ENCODE measurements at regions not wholly inside any gene's neighbourhood (a gene's known extent, or its start where the extent isn't known, plus 50 kb on each side); places are given as distances from the start of the nearest gene placed in this dataset.

GRCh38 chr16:59260892-59261291 lies 526.8 kb upstream of the GOT2 start:
- TF ChIP-seq TAF1 (IDR thresholded peaks at IDR 0.05; ENCODE audit: borderline replicate concordance, insufficient read depth, low read length) (no peak), SIN3A (IDR thresholded peaks at IDR 0.05; ENCODE audit: borderline replicate concordance, insufficient read depth, low read length) (no peak), FOXP2 (optimal IDR thresholded peaks at IDR 0.05; ENCODE audit: borderline replicate concordance, extremely low read depth, extremely low read length, insufficient read depth) (no peak), POLR2AphosphoS5 (IDR thresholded peaks at IDR 0.05; ENCODE audit: low read depth, low read length) (no peak)
- TF ChIP-seq, protein P1, sequence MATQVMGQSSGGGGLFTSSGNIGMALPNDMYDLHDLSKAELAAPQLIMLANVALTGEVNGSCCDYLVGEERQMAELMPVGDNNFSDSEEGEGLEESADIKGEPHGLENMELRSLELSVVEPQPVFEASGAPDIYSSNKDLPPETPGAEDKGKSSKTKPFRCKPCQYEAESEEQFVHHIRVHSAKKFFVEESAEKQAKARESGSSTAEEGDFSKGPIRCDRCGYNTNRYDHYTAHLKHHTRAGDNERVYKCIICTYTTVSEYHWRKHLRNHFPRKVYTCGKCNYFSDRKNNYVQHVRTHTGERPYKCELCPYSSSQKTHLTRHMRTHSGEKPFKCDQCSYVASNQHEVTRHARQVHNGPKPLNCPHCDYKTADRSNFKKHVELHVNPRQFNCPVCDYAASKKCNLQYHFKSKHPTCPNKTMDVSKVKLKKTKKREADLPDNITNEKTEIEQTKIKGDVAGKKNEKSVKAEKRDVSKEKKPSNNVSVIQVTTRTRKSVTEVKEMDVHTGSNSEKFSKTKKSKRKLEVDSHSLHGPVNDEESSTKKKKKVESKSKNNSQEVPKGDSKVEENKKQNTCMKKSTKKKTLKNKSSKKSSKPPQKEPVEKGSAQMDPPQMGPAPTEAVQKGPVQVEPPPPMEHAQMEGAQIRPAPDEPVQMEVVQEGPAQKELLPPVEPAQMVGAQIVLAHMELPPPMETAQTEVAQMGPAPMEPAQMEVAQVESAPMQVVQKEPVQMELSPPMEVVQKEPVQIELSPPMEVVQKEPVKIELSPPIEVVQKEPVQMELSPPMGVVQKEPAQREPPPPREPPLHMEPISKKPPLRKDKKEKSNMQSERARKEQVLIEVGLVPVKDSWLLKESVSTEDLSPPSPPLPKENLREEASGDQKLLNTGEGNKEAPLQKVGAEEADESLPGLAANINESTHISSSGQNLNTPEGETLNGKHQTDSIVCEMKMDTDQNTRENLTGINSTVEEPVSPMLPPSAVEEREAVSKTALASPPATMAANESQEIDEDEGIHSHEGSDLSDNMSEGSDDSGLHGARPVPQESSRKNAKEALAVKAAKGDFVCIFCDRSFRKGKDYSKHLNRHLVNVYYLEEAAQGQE (IDR thresholded peaks at IDR 0.05; ENCODE audit: insufficient read depth in 1 of 2, low read depth in 2 of 2, low read length in 2 of 2): no peak

GRCh38 chr16:59259950-59260319 lies 525.8 kb upstream of the GOT2 start:
- TF ChIP-seq SIN3A (IDR thresholded peaks at IDR 0.05; ENCODE audit: borderline replicate concordance, insufficient read depth, low read length) (no peak), TAF1 (IDR thresholded peaks at IDR 0.05; ENCODE audit: borderline replicate concordance, insufficient read depth, low read length) (no peak), POLR2AphosphoS5 (IDR thresholded peaks at IDR 0.05; ENCODE audit: low read depth, low read length) (no peak)
- TF ChIP-seq, protein P1 (IDR thresholded peaks at IDR 0.05; ENCODE audit: insufficient read depth in 1 of 2, low read depth in 2 of 2, low read length in 2 of 2): no peak

- no peak for TF ChIP-seq SIN3A (IDR thresholded peaks at IDR 0.05; ENCODE audit: borderline replicate concordance, insufficient read depth, low read length)
- no peak for TF ChIP-seq POLR2AphosphoS5 (IDR thresholded peaks at IDR 0.05; ENCODE audit: low read depth, low read length)
- TF ChIP-seq TAF1 (IDR thresholded peaks at IDR 0.05; ENCODE audit: borderline replicate concordance, insufficient read depth, low read length): no peak
- TF ChIP-seq, protein P1 (IDR thresholded peaks at IDR 0.05; ENCODE audit: insufficient read depth in 1 of 2, low read depth in 2 of 2, low read length in 2 of 2): no peak
- no peak for TF ChIP-seq FOXP2 (optimal IDR thresholded peaks at IDR 0.05; ENCODE audit: borderline replicate concordance, extremely low read depth, extremely low read length, insufficient read depth)
These were observed 525.2 kb upstream of the GOT2 start for GRCh38 chr16:59259074-59259949.

DNA sequence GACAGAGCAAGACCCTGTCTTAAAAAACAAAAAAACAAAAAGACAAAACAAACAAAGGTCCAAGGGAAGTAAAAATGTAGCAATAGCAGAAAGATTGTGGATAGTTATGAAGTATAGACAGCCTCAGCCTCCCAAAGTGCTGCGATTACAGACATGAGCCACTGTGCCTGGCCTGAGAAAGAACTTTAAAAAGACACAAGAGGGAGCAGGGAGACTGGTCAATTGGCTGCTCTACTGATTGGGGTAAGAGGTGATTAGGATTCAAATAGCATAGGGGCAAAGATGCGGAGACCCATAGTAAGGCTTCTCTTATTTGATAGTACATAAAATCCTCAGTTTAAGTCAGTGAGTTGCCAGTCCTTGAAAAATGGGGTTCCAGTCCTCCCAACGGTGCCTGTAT lies 518.2 kb upstream of the GOT2 start:
- TF ChIP-seq, protein P1 (IDR thresholded peaks at IDR 0.05; ENCODE audit: insufficient read depth in 1 of 2, low read depth in 2 of 2, low read length in 2 of 2): no peak
- no peak for TF ChIP-seq SIN3A (IDR thresholded peaks at IDR 0.05; ENCODE audit: borderline replicate concordance, insufficient read depth, low read length)

- no peak for TF ChIP-seq TAF1 (IDR thresholded peaks at IDR 0.05; ENCODE audit: borderline replicate concordance, insufficient read depth, low read length)
- TF ChIP-seq POLR2AphosphoS5 (IDR thresholded peaks at IDR 0.05; ENCODE audit: low read depth, low read length): no peak
- TF ChIP-seq, protein P1 (IDR thresholded peaks at IDR 0.05; ENCODE audit: insufficient read depth in 1 of 2, low read depth in 2 of 2, low read length in 2 of 2): no peak
- TF ChIP-seq SIN3A (IDR thresholded peaks at IDR 0.05; ENCODE audit: borderline replicate concordance, insufficient read depth, low read length): no peak
- TF ChIP-seq FOXP2 (optimal IDR thresholded peaks at IDR 0.05; ENCODE audit: borderline replicate concordance, extremely low read depth, extremely low read length, insufficient read depth): no peak
These were observed 514.9 kb upstream of the GOT2 start for GRCh38 chr16:59249011-59249410.

Data from PFSK-1 (cell line).